Activated T-cell treated with anti-CD3 and anti-CD28 coated beads for 1 hour (primary cell): ENCODE measurements at regions not wholly inside any gene's neighbourhood (a gene's known extent, or its start where the extent isn't known, plus 50 kb on each side); places are given as distances from the start of the nearest gene placed in this dataset.
"Not testable (repeated sequence)": the region's sequence is repeated elsewhere in the genome, so short reads cannot be mapped to it uniquely, and the experiment has no call there.

Experiments
- DNase-seq: peaks from one replicate; pipeline ENCODE4 v3.0.0-alpha.2; 2020; ENCODE audit warnings: low read depth

GRCh38 chr11:87754685-87755084, 420.6 kb downstream of the RAB38 start:
- no peak for DNase-seq

DNA sequence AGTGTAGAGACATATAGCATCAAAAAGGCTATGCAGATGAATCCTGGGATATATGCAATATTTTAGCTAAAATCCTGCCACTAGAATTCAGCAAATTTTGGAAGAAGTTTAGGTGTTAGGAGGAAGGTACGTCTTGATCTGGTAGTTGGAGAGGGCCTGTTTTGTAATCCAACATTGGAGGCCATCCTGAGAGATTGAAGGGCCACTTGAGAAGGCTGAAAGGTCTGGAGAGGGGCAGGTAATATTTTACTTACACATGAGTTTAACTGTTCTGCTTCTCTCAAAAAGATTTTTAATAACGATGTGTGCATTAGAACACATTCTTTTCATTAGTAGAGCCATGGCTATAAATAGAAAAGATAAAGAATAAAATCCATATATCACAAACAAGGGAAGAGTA, 422.1 kb downstream of the RAB38 start:
- no peak for DNase-seq

DNA sequence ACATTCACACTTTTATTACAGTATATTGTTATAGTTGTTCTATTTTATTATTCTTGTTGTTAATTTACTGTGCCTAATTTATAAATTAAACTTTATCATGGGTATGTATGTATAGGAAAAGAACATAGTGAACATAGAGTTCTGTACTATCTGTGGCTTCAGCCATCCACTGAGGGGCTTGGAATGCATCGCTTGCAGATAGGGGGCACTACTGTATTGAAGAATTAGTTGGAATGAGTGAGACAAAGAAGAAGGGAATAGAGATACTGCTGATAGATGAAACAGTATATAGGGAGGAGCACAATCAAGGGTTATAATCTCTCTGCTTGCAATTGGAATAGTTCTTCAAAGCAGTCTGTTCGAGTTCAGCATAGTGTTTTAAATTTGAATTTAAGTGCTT, 432.2 kb downstream of the RAB38 start:
- no peak for DNase-seq

DNA sequence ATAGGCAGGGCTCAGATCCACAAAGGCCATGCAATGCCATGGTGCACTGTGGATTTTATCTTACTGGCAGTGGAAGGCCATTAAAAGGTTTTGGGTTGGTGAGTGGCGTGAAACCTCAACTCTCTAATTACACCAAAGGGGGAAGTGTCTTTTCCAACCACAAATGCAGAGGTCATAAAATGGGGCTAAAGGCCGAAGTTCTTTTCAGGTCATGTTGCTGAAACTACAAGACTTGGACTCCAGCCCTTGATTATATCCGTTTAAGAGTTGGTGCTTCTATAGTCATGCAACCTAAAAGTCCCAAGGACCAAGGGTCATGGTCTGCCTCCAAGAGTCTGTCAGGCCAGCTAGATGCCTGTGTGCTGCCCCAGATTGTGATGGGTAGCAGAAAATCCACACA, 434.3 kb downstream of the RAB38 start:
- DNase-seq = no peak

GRCh38 chr11:87740451-87740850, 434.8 kb downstream of the RAB38 start:
- no peak for DNase-seq

DNA sequence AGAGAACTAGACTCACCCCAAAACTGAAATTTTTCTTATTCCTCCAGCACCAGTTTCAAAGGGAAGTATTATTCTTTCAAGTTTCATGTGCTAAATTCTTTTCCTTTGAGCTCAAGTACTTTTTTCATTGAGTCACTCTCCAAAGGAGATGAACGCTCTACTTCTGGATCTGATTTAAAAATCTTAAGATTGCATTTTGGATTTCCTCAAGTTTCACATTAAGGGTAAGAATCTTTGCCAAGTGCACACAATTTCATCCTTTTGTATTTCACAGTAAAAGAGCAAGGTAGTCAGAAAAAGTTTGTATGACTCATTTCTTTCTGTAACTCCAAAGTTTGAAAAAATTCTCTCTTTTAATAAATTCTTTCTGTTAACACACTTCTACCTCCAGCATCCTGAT, 435.5 kb downstream of the RAB38 start:
- DNase-seq = no peak

- DNase-seq = no peak
These were observed 436.0 kb downstream of the RAB38 start for GRCh38 chr11:87739261-87739660.

- DNase-seq = no peak
These were observed 438.3 kb downstream of the RAB38 start for GRCh38 chr11:87736928-87737327.

GRCh38 chr11:87726506-87726905, 448.7 kb downstream of the RAB38 start:
- DNase-seq = no peak

GRCh38 chr11:87724358-87724757, 450.9 kb downstream of the RAB38 start:
- DNase-seq = no peak

GRCh38 chr11:87722756-87723565, 452.3 kb downstream of the RAB38 start:
- no peak for DNase-seq

DNA sequence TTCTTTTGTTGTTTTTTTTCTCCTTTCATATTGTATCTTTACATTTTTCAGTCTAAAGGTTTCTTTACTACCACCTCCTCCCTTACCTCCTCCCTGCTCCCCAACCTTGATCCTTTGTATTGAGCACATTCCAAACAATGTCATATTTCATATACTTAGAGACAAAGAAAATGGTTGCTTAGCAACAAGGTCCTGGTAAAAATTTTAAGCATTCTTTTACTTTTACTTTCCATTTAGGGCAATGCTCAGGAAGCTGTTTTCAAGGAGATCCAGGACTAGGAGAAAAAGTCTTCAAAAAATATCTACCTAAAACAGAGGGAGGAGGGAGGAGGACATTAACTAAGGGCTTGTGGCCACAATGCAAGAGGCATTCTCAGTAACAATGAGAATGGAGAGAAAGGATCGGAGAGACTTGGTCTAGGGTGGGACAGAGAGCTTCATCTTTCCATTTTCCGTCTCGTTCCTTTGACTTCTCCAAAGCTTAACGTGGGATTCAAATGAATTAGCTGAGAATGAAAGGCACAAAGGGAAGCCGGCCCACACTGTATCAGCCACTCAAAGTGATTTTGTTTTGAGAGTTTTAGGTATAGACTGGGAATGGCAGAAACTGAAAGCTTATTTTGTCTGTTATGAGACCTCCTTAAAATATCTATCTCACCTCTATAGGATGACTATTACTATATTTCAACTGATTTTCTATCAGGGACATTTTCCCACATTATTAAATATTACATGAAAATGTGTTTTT, 455.7 kb downstream of the RAB38 start:
- no peak for DNase-seq

- no peak for DNase-seq
These were observed 462.4 kb downstream of the RAB38 start for GRCh38 chr11:87712802-87713202.

DNA sequence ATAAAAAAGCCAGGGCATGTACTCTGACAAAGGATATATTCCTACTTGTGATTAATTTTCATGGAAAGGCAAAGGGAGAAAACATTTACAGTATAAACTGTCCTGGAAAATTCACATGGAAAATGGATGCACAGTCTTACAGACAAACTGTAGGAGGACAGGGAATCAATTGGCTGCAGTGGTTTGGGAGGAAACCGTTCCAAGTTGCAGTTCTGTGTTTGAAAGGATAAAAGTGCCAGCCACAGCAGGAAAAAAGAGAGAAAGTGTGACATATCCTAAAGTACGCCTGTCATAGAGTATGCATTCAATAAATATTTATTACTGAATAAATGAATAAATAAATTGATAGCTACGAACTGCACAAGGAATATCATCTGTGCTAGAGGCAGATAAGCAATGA, 462.9 kb downstream of the RAB38 start:
- no peak for DNase-seq

DNA sequence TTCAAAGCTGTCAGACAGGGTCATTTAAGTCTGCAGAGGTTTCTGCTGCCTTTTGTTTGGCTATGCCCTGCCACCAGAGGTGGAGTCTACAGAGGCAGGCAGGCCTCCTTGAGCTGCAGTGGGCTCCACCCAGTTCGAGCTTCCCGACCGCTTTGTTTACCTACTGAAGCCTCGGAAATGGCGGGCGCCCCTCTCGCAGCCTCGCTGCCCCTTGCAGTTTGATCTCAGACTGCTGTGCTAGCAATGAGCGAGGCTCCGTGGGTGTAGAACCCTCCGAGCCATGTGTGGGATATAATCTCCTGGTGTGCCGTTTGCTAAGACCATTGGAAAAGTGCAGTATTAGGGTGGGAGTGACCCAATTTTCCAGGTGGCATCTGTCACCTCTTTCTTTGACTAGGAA, 471.7 kb downstream of the RAB38 start:
- not testable (repeated sequence) for DNase-seq

- no peak for DNase-seq
These were observed 499.2 kb downstream of the RAB38 start for GRCh38 chr11:87675993-87676392.

- no peak for DNase-seq
These were observed 508.5 kb downstream of the RAB38 start for GRCh38 chr11:87666730-87667129.

- DNase-seq = no peak
These were observed 513.0 kb downstream of the RAB38 start for GRCh38 chr11:87662287-87662686.

DNA sequence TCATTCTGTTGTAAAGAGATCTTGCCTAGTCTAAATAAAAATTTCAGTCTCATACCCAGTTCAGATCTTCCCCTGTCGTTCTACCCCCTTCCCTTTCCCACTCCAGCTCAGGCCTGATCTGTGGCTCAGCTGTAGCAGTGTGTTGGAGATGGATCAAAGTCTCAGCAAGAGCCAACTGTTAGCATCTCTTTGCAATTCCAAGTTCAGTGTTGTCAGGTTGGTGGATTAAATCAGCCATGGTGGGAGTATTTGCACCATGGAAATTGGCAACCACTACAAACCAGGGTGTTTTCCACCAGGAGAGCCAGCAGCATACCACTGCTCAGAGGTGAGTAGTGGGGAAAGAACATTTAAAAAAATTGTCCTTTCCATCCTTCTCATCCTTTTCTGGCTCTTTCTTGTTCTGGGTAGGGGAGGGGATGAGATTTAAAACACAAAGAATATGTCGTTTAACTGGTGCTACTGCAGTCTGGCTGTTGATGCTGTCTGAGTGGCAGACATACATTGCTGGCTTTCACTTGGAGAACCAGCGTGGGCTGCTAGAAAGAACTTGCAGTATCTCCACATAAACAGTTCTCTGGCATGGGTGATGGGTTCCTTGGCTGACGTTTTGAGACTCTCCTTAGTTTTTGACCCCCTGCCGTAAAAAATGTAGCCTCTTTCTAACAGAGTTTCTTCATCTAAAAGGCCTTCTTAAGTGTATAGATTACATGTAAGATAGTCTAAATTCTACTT, 514.1 kb downstream of the RAB38 start:
- no peak for DNase-seq

DNA sequence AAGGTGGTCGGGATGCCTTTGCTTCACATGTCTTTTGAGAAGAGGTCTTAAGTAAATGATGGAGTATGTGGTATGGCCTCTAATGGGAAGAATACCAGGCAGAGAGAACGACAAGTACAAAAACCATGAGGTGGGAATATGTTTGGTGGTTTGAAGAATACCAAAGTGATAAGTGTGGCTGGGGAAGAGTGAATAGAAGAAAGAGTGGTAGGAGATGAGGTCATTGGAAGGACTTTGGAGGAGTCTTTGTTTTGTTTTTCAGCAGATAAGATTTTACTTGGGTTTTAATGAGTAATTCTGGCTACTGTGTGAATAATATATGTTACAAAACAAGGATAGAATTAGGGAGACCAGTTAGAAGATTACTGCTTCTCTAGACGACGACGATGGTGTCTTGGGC, 515.4 kb downstream of the RAB38 start:
- DNase-seq = no peak

DNA sequence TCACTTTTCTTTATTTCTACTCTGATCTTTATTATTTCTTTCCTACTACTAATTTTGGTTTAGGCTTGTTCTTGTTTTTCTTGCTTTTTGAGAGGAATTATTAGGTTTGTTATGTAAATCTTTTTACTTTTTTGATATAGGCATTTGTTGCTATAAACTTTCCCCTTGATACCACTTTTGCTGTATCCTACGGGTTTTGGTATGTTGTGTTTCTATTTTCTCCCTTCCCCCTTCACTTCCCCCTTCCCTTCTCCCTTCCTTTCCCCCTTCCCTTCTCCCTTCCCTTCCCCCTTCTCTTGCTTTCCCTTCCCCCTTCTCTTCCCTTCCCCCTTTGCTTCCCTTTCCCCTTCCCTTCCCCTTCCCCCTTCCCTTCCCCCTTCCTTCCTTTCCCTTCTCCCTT, 529.6 kb downstream of the RAB38 start:
- no peak for DNase-seq

DNA sequence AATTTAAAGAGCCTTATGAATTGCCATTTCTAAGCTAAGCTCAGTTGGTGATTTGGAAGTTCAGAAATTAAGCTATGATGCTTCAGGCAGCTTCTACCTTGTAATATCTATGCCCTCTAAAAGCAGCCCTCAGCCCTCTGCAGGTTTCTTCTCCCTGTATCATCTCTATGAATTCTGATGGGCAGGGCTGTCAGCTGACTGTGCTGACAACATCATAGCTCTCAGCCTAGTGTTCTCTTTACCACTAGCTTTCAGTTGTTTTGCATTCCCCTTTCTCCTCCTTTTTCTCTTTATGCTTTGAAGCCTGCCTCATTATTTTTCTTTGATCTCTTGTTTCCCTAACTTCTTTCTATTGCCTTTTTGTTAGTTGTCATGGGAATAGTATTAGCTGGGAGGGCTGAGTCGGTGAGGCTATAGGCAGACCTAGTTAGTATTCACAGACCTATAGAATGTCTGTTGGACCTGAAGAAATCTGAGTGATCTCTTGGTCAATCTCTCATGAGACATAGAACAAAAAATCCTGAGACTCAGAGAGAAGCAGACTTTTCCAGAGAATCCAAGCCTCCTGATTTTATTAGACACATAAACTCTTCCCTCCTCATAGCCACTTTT, 535.4 kb downstream of the RAB38 start:
- no peak for DNase-seq
